Neuronal stem cell (in vitro differentiated cells): ENCODE measurements at regions not wholly inside any gene's neighbourhood (a gene's known extent, or its start where the extent isn't known, plus 50 kb on each side); places are given as distances from the start of the nearest gene placed in this dataset.
A peak's percentile ranks its signal among the peaks of the same experiment; 100 is the strongest.

Source experiments
- DNase-seq: peaks from one replicate; pipeline ENCODE4 v3.0.0-alpha.2; 2013; ENCODE audit warnings: low spot score
- H2AFZ ChIP-seq: one replicate; pipeline ENCODE4 v1.6.1; 2013; ENCODE audit warnings: mild to moderate bottlenecking, low read length, inconsistent platforms
- H2AK5ac ChIP-seq: 2 replicates; pipeline ENCODE4 v1.6.1; 2013; ENCODE audit warnings: low read depth, mild to moderate bottlenecking, inconsistent platforms, low read length, moderate library complexity, mixed read lengths
- H2BK120ac ChIP-seq: 2 replicates; pipeline ENCODE4 v1.6.1; 2013; ENCODE audit warnings: low read depth, mild to moderate bottlenecking, inconsistent platforms, low read length, moderate library complexity, mixed read lengths
- H2BK12ac ChIP-seq: one replicate; pipeline ENCODE4 v1.6.1; 2013; ENCODE audit warnings: low read length, inconsistent platforms
- H2BK15ac ChIP-seq: 2 replicates; pipeline ENCODE4 v1.6.1; 2013; ENCODE audit warnings: mild to moderate bottlenecking, low read length, inconsistent platforms, mixed read lengths
- H2BK5ac ChIP-seq: one replicate; pipeline ENCODE4 v1.6.1; 2013; ENCODE audit warnings: inconsistent platforms, mild to moderate bottlenecking, low read length, moderate library complexity
- H3K14ac ChIP-seq: one replicate; pipeline ENCODE4 v1.6.1; 2013; ENCODE audit warnings: low read length, inconsistent platforms
- H3K18ac ChIP-seq: 2 replicates; pipeline ENCODE4 v1.6.1; 2013; ENCODE audit warnings: low read length, inconsistent platforms
- H3K23ac ChIP-seq: 2 replicates; pipeline ENCODE4 v1.6.1; 2013; ENCODE audit warnings: low read depth, mild to moderate bottlenecking, mixed read lengths, low read length, inconsistent platforms; ENCODE audit not compliant: poor library complexity
- H3K27ac ChIP-seq: replicated peaks from 3 replicates; pipeline ENCODE4 v1.5.1; 2013; ENCODE audit warnings: low read length, inconsistent platforms
- H3K27me3 ChIP-seq, 3 experiments: 2 replicates each; pipeline ENCODE4 v1.6.1; 2013; ENCODE audit warnings: low read length in 3 of 3, mild to moderate bottlenecking in 2 of 3, inconsistent platforms in 1 of 3, low read depth in 1 of 3, mixed read lengths in 1 of 3, moderate library complexity in 1 of 3; ENCODE audit not compliant: control insufficient read depth in 3 of 3, insufficient read depth in 3 of 3
- H3K36me3 ChIP-seq, 2 donors: replicated peaks in 1 of 2; 2 replicates each; pipeline ENCODE4 v1.6.1; 2013; ENCODE audit warnings: low read length in 2 of 2; ENCODE audit not compliant: control insufficient read depth in 2 of 2, insufficient read depth in 2 of 2
- H3K4ac ChIP-seq: 2 replicates; pipeline ENCODE4 v1.6.1; 2013; ENCODE audit warnings: inconsistent platforms, mild to moderate bottlenecking, low read length, moderate library complexity
- H3K4me1 ChIP-seq, 2 donors: 1 replicate in 1 of 2; 2 replicates in 1 of 2; pipeline ENCODE4 v1.6.1; 2013; ENCODE audit warnings: low read length in 2 of 2, low read depth in 1 of 2; ENCODE audit not compliant: control insufficient read depth in 2 of 2, insufficient read depth in 1 of 2
- H3K4me2 ChIP-seq: one replicate; pipeline ENCODE4 v1.6.1; 2013; ENCODE audit warnings: mild to moderate bottlenecking, low read length, inconsistent platforms; ENCODE audit not compliant: insufficient read depth, poor library complexity, severe bottlenecking
- H3K4me3 ChIP-seq, 2 donors: 2 replicates each; pipeline ENCODE4 v1.5.1; 2013; ENCODE audit warnings: low read length in 2 of 2, mild to moderate bottlenecking in 2 of 2, inconsistent platforms in 1 of 2, moderate library complexity in 1 of 2
- H3K79me1 ChIP-seq: one replicate; pipeline ENCODE4 v1.6.1; 2013; ENCODE audit warnings: low read depth, mild to moderate bottlenecking, inconsistent platforms, low read length, moderate library complexity
- H3K9ac ChIP-seq: one replicate; pipeline ENCODE4 v1.6.1; 2013; ENCODE audit warnings: mild to moderate bottlenecking, low read depth, low read length, inconsistent platforms; ENCODE audit not compliant: poor library complexity
- H3K9me3 ChIP-seq, 2 donors: replicated peaks in 1 of 2; 2 replicates each; pipeline versions ENCODE3 to v1.6.1; 2013; ENCODE audit warnings: low read length in 2 of 2, mild to moderate bottlenecking in 2 of 2, inconsistent platforms in 1 of 2, low read depth in 1 of 2, mixed read lengths in 1 of 2, moderate library complexity in 1 of 2; ENCODE audit not compliant: control insufficient read depth in 2 of 2, insufficient read depth in 1 of 2
- H4K8ac ChIP-seq: one replicate; pipeline ENCODE4 v1.6.1; 2013; ENCODE audit warnings: low read depth, mild to moderate bottlenecking, inconsistent platforms, low read length, moderate library complexity
- H4K91ac ChIP-seq: one replicate; pipeline ENCODE4 v1.6.1; 2013; ENCODE audit warnings: low read length, low read depth, mild to moderate bottlenecking, inconsistent platforms; ENCODE audit not compliant: poor library complexity
- WGBS, 2 donors: extraction: QIAGEN DNeasy Blood & Tissue Kit; methylation state at CpG; one replicate each; pipeline ENCODE4 v1.1.7; 2013; ENCODE audit warnings: missing lambda C conversion rate in 2 of 2, mixed read lengths in 1 of 2; ENCODE audit not compliant: insufficient read length in 2 of 2, insufficient replicate concordance in 1 of 2; ENCODE audit errors: extremely low coverage in 2 of 2; 5-methylcytosine and 5-hydroxymethylcytosine counted together

DNA sequence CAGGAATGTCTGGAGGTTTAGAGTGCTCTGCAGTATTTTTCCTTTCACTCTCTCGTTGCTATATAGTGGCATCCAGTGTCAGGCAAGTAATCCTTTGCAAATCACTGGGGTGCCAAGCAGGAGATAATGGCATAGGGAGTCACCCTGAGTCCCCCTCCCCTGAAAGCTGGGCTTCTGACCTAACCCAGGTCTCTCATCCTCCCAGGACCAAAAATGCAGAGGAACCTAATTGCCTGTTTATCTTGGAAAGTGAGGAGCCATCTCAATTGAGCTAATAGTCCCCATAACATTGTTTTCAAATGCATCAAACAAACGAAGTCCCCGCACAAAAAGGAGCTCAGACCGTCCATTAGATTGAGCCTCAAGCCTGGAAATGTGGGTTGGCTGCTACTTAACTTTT is 368.0 kb upstream of the IRX2 start:
- H2AFZ ChIP-seq: no peak overlapping the region
- no peak overlapping the region for H2BK120ac ChIP-seq
- peaks cover 0 to 42% (median 5%) of the 10 kb centered on the region in 3 experiments for H3K27me3 ChIP-seq
- no peak overlapping the region for H3K4me2 ChIP-seq
- no peak overlapping the region for H3K23ac ChIP-seq
- H2BK5ac ChIP-seq: no peak overlapping the region
- no peaks in the 10 kb centered on the region for H3K36me3 ChIP-seq
- no peak overlapping the region for H3K4ac ChIP-seq
- no peak overlapping the region for H2AK5ac ChIP-seq
- H3K14ac ChIP-seq: no peak overlapping the region
- H3K9me3 ChIP-seq: peaks cover 0 to 2% of the 10 kb centered on the region in 2 donors
- no peak overlapping the region for H3K18ac ChIP-seq
- H4K8ac ChIP-seq: no peak overlapping the region
- no peak overlapping the region for H2BK15ac ChIP-seq
- no peak overlapping the region for H2BK12ac ChIP-seq
- H3K9ac ChIP-seq: no peak overlapping the region
- H3K27ac ChIP-seq: no peak overlapping the region
- H4K91ac ChIP-seq: no peak overlapping the region
- H3K4me1 ChIP-seq: peaks cover 34 to 45% of the 10 kb centered on the region in 2 donors
- no CpG with 5 or more reads among the region's 4 CpGs for WGBS, 2 donors
- DNase-seq: no peak
- H3K4me3 ChIP-seq: no peak overlapping the region
- no peaks in the 10 kb centered on the region for H3K79me1 ChIP-seq

GRCh38 chr5:3118340-3118739 is 366.9 kb upstream of the IRX2 start:
- H2BK120ac ChIP-seq: no peak overlapping the region
- H3K9me3 ChIP-seq: peaks cover 0 to 2% of the 10 kb centered on the region in 2 donors
- H3K4me1 ChIP-seq: peaks cover 34 to 38% of the 10 kb centered on the region in 2 donors
- H4K91ac ChIP-seq: no peak overlapping the region
- H3K79me1 ChIP-seq: no peaks in the 10 kb centered on the region
- no peak overlapping the region for H2AK5ac ChIP-seq
- no peak for DNase-seq
- H3K4ac ChIP-seq: no peak overlapping the region
- peaks cover 0 to 43% (median 5%) of the 10 kb centered on the region in 3 experiments for H3K27me3 ChIP-seq
- no peak overlapping the region for H2BK5ac ChIP-seq
- no CpG with 5 or more reads among the region's 15 CpGs for WGBS, 2 donors
- H2BK12ac ChIP-seq: no peak overlapping the region
- no peak overlapping the region for H3K18ac ChIP-seq
- no peak overlapping the region for H3K9ac ChIP-seq
- H2BK15ac ChIP-seq: no peak overlapping the region
- no peak overlapping the region for H3K23ac ChIP-seq
- no peaks in the 10 kb centered on the region for H3K36me3 ChIP-seq
- no peak overlapping the region for H4K8ac ChIP-seq
- no peak overlapping the region for H3K14ac ChIP-seq
- no peak overlapping the region for H3K4me2 ChIP-seq
- no peak overlapping the region for H3K27ac ChIP-seq
- H2AFZ ChIP-seq: peak overlapping the region; percentile 60
- H3K4me3 ChIP-seq: no peak overlapping the region

GRCh38 chr5:3116366-3116765 is 364.9 kb upstream of the IRX2 start:
- Histone ChIP-seq H3K18ac (peak overlapping the region; percentile 32), H3K9me3 (peaks cover 0 to 2% of the 10 kb centered on the region in 2 donors), H3K4me1 (peaks cover 22 to 29% of the 10 kb centered on the region in 2 donors), H3K27me3 (peaks cover 0 to 43% (median 5%) of the 10 kb centered on the region in 3 experiments), H4K91ac (no peak overlapping the region), H3K4me2 (no peak overlapping the region), H3K36me3 (no peaks in the 10 kb centered on the region), H3K4me3 (no peak overlapping the region), H2BK5ac (peak overlapping the region; percentile 83), H3K27ac (no peak overlapping the region), H2AFZ (no peak overlapping the region), H3K4ac (no peak overlapping the region), H4K8ac (no peak overlapping the region), H2BK15ac (no peak overlapping the region), H2AK5ac (no peak overlapping the region), H2BK12ac (no peak overlapping the region), H3K14ac (no peak overlapping the region), H3K23ac (peak overlapping the region; percentile 57), H3K79me1 (no peaks in the 10 kb centered on the region), H2BK120ac (no peak overlapping the region), H3K9ac (peak overlapping the region; percentile 33)
- no peak for DNase-seq
- no CpG with 5 or more reads among the region's 23 CpGs for WGBS, 2 donors

GRCh38 chr5:3114467-3114866 is 363.0 kb upstream of the IRX2 start:
- H3K4ac ChIP-seq: no peak overlapping the region
- no peaks in the 10 kb centered on the region for H3K36me3 ChIP-seq
- H4K91ac ChIP-seq: no peak overlapping the region
- no peak overlapping the region for H3K27ac ChIP-seq
- no peak for DNase-seq
- no peak overlapping the region for H3K14ac ChIP-seq
- peaks cover 0 to 2% of the 10 kb centered on the region in 2 donors for H3K9me3 ChIP-seq
- no peaks in the 10 kb centered on the region for H3K79me1 ChIP-seq
- H3K4me1 ChIP-seq: peaks cover 15 to 17% of the 10 kb centered on the region in 2 donors
- H2BK5ac ChIP-seq: no peak overlapping the region
- H3K9ac ChIP-seq: no peak overlapping the region
- WGBS, 2 donors: no CpG with 5 or more reads among the region's 14 CpGs
- no peak overlapping the region for H2AK5ac ChIP-seq
- no peak overlapping the region for H3K4me3 ChIP-seq
- H2AFZ ChIP-seq: no peak overlapping the region
- H2BK15ac ChIP-seq: no peak overlapping the region
- H3K4me2 ChIP-seq: no peak overlapping the region
- peaks cover 0 to 42% (median 5%) of the 10 kb centered on the region in 3 experiments for H3K27me3 ChIP-seq
- no peak overlapping the region for H3K18ac ChIP-seq
- no peak overlapping the region for H2BK12ac ChIP-seq
- no peak overlapping the region for H3K23ac ChIP-seq
- H2BK120ac ChIP-seq: no peak overlapping the region
- no peak overlapping the region for H4K8ac ChIP-seq
